ENCODE measurements at regions not wholly inside any gene's neighbourhood (a gene's known extent, or its start where the extent isn't known, plus 50 kb on each side); places are given as distances from the start of the nearest gene placed in this dataset.

GRCh38 chr4:173767650-173768049 is 237.6 kb upstream of the HAND2 start:
- H3K4me3 ChIP-seq (ENCODE audit: low read length): no peak overlapping the region
- TF ChIP-seq, protein P1, sequence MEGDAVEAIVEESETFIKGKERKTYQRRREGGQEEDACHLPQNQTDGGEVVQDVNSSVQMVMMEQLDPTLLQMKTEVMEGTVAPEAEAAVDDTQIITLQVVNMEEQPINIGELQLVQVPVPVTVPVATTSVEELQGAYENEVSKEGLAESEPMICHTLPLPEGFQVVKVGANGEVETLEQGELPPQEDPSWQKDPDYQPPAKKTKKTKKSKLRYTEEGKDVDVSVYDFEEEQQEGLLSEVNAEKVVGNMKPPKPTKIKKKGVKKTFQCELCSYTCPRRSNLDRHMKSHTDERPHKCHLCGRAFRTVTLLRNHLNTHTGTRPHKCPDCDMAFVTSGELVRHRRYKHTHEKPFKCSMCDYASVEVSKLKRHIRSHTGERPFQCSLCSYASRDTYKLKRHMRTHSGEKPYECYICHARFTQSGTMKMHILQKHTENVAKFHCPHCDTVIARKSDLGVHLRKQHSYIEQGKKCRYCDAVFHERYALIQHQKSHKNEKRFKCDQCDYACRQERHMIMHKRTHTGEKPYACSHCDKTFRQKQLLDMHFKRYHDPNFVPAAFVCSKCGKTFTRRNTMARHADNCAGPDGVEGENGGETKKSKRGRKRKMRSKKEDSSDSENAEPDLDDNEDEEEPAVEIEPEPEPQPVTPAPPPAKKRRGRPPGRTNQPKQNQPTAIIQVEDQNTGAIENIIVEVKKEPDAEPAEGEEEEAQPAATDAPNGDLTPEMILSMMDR (conservative IDR thresholded peaks at IDR 0.05; ENCODE audit: low read length): no peak
- DNase-seq (ENCODE audit: low read depth): no peak

- TF ChIP-seq, protein P1 (conservative IDR thresholded peaks at IDR 0.05; ENCODE audit: low read length): no peak
- H3K4me3 ChIP-seq (ENCODE audit: low read length): no peak overlapping the region
Observed at GRCh38 chr4:173766171-173766600, 236.2 kb upstream of the HAND2 start.

DNA sequence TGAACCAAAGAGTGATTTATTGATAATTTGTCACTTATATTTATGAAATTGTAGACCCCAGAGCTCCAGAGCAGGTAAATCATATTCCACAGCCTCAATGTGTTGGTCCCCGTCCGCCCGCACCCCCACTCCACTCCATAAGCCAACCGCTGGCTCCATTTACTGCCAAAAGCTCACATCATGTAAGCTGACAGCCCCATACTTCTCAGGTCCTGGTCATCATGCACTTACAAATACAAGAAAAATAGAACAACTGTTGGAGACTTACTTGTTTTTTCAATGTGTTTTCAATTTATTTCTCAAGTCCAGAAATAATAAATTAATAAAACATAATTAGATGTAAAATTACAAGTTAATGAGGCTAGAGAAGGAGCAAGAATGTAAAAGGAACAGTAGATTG is 235.7 kb upstream of the HAND2 start:
- no peak for DNase-seq (ENCODE audit: low read depth)
- TF ChIP-seq, protein P1 (conservative IDR thresholded peaks at IDR 0.05; ENCODE audit: low read length): no peak
- H3K4me3 ChIP-seq (ENCODE audit: low read length): no peak overlapping the region

More at GRCh38 chr4:173766171-173766600, 236.2 kb upstream of the HAND2 start:
- DNase-seq (ENCODE audit: low read depth): no peak

GRCh38 chr4:173763389-173763788 is 233.4 kb upstream of the HAND2 start:
- H3K4me3 ChIP-seq (ENCODE audit: low read length): no peak overlapping the region
- TF ChIP-seq, protein P1 (conservative IDR thresholded peaks at IDR 0.05; ENCODE audit: low read length): no peak
- DNase-seq (ENCODE audit: low read depth): no peak

- TF ChIP-seq, protein P1 (conservative IDR thresholded peaks at IDR 0.05; ENCODE audit: low read length): no peak
- no peak for DNase-seq (ENCODE audit: low read depth)
Observed at GRCh38 chr4:173761938-173762337, 231.9 kb upstream of the HAND2 start.

GRCh38 chr4:173761236-173761635 is 231.2 kb upstream of the HAND2 start:
- no peak overlapping the region for H3K4me3 ChIP-seq (ENCODE audit: low read length)
- TF ChIP-seq, protein P1 (conservative IDR thresholded peaks at IDR 0.05; ENCODE audit: low read length): no peak
- no peak for DNase-seq (ENCODE audit: low read depth)

More at GRCh38 chr4:173761938-173762337, 231.9 kb upstream of the HAND2 start:
- no peak overlapping the region for H3K4me3 ChIP-seq (ENCODE audit: low read length)

GRCh38 chr4:173758132-173758531 is 228.1 kb upstream of the HAND2 start:
- TF ChIP-seq, protein P1 (conservative IDR thresholded peaks at IDR 0.05; ENCODE audit: low read length): no peak
- no peak overlapping the region for H3K4me3 ChIP-seq (ENCODE audit: low read length)
- DNase-seq (ENCODE audit: low read depth): no peak
